ENCODE measurements at regions not wholly inside any gene's neighbourhood (a gene's known extent, or its start where the extent isn't known, plus 50 kb on each side); places are given as distances from the start of the nearest gene placed in this dataset.

DNA sequence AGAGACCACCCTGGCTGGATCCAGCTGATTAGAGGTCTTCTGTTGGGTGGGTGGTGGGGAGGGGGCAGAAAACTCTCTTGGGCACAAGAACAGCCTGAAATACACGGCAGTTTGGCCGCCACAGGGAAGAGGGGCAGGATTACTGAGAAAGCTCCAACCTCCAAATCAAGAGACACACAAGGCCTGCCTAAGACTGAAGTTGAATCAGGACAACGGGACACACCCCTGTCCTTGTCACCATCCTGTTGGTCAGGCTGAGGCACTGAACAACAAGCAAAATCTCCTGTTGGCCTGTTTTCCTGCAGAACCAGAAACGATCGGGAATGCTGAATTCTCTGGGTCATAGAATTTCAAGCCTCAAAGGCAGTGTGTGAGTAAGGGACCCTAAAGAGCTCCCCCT, 247.8 kb downstream of the FAM43A start:
- TF ChIP-seq CTCF (IDR thresholded peaks at IDR 0.05) (no peak), EP300 (IDR thresholded peaks at IDR 0.05; ENCODE audit: borderline replicate concordance in 1 of 2, low read depth in 1 of 2, low read length in 1 of 2) (no peak), JUND (IDR thresholded peaks at IDR 0.05) (no peak), EZH2phosphoT487 (IDR thresholded peaks at IDR 0.05; ENCODE audit: borderline replicate concordance, low read depth) (no peak), POLR2AphosphoS5 (IDR thresholded peaks at IDR 0.05; ENCODE audit: low read depth, low read length) (no peak), SMC3 (IDR thresholded peaks at IDR 0.05; ENCODE audit: low read depth, low read length) (no peak), RCOR1 (IDR thresholded peaks at IDR 0.05; ENCODE audit: low read length) (no peak)
